Erythroblast (primary cell): ENCODE measurements at regions not wholly inside any gene's neighbourhood (a gene's known extent, or its start where the extent isn't known, plus 50 kb on each side); places are given as distances from the start of the nearest gene placed in this dataset.

ENCODE experiments used
- GATA1 ChIP-seq: IDR thresholded peaks from 2 replicates; pipeline ENCODE4 v1.6.1; 2011; ENCODE audit warnings: low read depth, mild to moderate bottlenecking, control low read depth, low read length, moderate library complexity
- POLR2A ChIP-seq: IDR thresholded peaks from 2 replicates; pipeline ENCODE4 v1.6.1; 2011; ENCODE audit warnings: mild to moderate bottlenecking, low read length

DNA sequence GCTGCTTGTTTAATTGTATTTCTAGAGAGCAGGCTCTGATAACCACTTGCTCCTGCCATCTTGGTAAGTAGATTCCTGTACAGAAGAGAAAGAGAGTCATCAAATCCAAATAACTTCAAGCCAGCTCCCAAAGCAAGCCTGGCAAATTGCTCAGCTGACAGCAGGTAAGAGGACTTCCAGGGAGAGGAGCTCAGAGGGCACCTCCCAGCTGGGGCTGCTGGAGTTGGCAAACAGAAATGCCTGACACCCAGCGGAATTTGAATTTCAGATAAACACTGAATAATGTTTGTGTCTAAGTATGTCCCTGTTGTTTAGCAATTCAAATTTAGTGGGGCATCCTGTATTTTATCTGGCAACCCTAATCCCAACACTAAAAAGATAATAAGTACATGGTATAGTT lies 86.2 kb downstream of the MYL12B start:
- no peak for TF ChIP-seq GATA1
- no peak for TF ChIP-seq POLR2A
